HUES64 (cell line): ENCODE measurements at regions not wholly inside any gene's neighbourhood (a gene's known extent, or its start where the extent isn't known, plus 50 kb on each side); places are given as distances from the start of the nearest gene placed in this dataset.

Source experiments
- H3K27ac ChIP-seq: 2 replicates; pipeline ENCODE4 v1.7.0; 2013; ENCODE audit warnings: low read depth, low read length, inconsistent platforms
- H3K27me3 ChIP-seq: 2 replicates; pipeline ENCODE4 v1.6.1; 2013; ENCODE audit warnings: mild to moderate bottlenecking, low read length; ENCODE audit not compliant: insufficient read depth
- H3K36me3 ChIP-seq: 2 replicates; pipeline ENCODE4 v1.6.1; 2013; ENCODE audit warnings: mild to moderate bottlenecking, low read length; ENCODE audit not compliant: insufficient read depth
- H3K4me1 ChIP-seq: 2 replicates; pipeline ENCODE4 v1.6.1; 2013; ENCODE audit warnings: mild to moderate bottlenecking, low read length, moderate library complexity; ENCODE audit not compliant: insufficient read depth
- H3K4me3 ChIP-seq: 2 replicates; pipeline ENCODE4 v1.5.1; 2013; ENCODE audit warnings: mild to moderate bottlenecking, low read length, moderate library complexity
- H3K9ac ChIP-seq: 2 replicates; pipeline ENCODE4 v1.6.1; 2013; ENCODE audit warnings: mild to moderate bottlenecking, low read depth, low read length
- H3K9me3 ChIP-seq: 2 replicates; pipeline ENCODE4 v1.6.1; 2013; ENCODE audit warnings: low read depth, low read length; ENCODE audit not compliant: insufficient read depth
- WGBS: fragments of 150-250, 120-280 bp; methylation state at CpG from one replicate; pipeline ENCODE4 v1.1.7; 2013; ENCODE audit warnings: missing lambda C conversion rate; 5-methylcytosine and 5-hydroxymethylcytosine counted together

DNA sequence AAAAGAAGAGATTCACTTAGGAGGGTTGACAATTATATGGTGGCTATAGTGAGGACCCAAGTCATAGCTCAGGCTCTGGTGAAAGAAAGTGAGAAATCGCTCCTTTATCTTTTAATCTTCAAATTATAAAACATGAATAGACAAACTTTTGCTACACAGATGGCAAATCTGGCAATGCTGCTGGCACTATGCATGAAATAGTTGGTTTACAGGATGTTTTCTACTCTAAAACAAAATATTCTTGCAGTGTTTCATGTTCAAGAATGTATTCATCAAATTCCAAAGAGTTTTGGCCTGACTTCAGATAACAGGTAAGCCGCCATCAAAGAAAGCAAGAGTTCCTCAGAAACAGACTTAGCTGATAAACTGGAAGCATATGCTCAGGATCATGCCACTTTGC is 801.2 kb downstream of the C4orf33 start:
- no peak overlapping the region for H3K27ac ChIP-seq
- peaks cover 11% of the 10 kb centered on the region; the same call in 1 of the 2 replicates for H3K9me3 ChIP-seq
- WGBS = over 99% methylated on average over 2 of the region's 2 CpGs
- no peaks in the 10 kb centered on the region for H3K36me3 ChIP-seq
- no peaks in the 10 kb centered on the region for H3K4me1 ChIP-seq
- no peaks in the 10 kb centered on the region for H3K27me3 ChIP-seq
- no peak overlapping the region for H3K4me3 ChIP-seq
- H3K9ac ChIP-seq = no peak overlapping the region

DNA sequence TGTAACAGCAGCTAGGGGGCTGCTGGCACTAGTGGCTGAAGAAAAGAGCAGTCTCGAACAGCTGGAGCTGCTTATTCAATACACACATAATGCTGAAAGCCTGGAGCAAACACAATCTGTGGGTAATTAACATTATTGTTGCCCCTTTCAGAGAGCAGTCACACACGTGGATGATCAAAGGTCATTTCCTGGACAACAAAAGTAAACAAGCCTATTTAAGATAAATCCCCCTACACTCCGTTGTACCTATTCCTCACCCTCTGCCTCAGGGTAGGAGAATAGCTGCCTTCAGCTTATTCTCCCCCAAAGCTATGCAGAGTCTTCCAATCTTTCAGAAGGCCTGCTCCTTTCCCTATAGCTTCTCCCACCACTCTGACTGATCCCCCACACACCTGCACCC is 803.9 kb downstream of the C4orf33 start:
- Histone ChIP-seq H3K4me1 (no peaks in the 10 kb centered on the region), H3K36me3 (no peaks in the 10 kb centered on the region), H3K9me3 (peaks cover 11% of the 10 kb centered on the region; the same call in 1 of the 2 replicates), H3K27ac (no peak overlapping the region), H3K4me3 (no peak overlapping the region), H3K9ac (no peak overlapping the region), H3K27me3 (no peaks in the 10 kb centered on the region)
- 83% methylated on average over 3 of the region's 3 CpGs for WGBS

DNA sequence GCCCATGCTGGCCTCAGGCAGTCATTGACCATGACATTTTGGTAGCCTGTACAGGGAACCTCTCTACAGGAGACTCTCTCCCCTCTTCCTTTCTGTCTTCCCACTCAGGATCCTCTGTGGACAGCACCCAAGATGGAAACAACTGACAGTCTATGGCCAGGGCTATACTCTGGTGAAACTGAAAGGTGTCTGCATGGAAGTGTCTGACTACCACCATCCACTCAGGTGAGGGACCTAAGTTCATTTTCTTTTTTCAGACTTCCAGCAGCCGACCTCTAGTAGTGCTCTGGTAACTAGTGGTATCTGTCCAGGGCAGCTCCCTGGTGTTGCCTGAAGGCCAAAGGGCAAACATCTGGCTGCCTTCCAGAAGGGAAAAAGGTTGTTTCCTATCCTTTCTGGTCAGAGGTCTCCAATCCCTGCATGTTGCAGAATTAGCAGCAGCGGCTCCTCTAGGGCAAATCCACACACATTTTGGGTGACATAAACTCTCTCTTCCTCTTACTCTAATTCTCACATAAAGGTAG is 804.5 kb downstream of the C4orf33 start:
- Histone ChIP-seq H3K4me3 (no peak overlapping the region), H3K9me3 (peaks cover 11% of the 10 kb centered on the region; the same call in 1 of the 2 replicates), H3K36me3 (no peaks in the 10 kb centered on the region), H3K27ac (no peak overlapping the region), H3K9ac (no peak overlapping the region), H3K4me1 (no peaks in the 10 kb centered on the region), H3K27me3 (no peaks in the 10 kb centered on the region)
- 93% methylated on average over 2 of the region's 2 CpGs for whole genome bisulfite sequencing

GRCh38 chr4:129901205-129901604 is 805.3 kb downstream of the C4orf33 start:
- H3K4me3 ChIP-seq = no peak overlapping the region
- WGBS = 55% methylated on average over 1 of the region's 1 CpG
- no peaks in the 10 kb centered on the region for H3K27me3 ChIP-seq
- no peak overlapping the region for H3K27ac ChIP-seq
- peaks cover 11% of the 10 kb centered on the region; the same call in 1 of the 2 replicates for H3K9me3 ChIP-seq
- H3K9ac ChIP-seq = no peak overlapping the region
- H3K4me1 ChIP-seq = no peaks in the 10 kb centered on the region
- H3K36me3 ChIP-seq = no peaks in the 10 kb centered on the region

DNA sequence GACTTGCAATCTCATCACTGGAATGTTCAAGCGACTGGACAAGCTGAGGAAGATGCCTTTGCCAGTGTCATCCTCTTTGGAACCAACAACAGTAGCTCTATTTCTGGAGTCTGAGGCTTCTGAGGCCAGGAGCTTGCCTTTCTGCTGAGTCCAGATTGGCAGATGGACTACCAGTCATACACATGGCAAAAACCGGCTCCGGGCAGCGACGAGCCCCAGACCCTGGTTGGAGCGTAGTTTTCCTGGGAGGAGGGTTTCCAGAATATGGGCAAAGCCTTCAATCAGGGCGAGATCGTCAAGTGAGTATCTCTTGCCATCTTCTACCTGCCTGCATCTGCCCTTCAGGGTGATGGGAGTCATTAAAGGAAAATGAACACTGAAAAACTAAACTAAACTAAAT is 807.9 kb downstream of the C4orf33 start:
- Histone ChIP-seq H3K36me3 (no peaks in the 10 kb centered on the region), H3K27ac (no peak overlapping the region), H3K9me3 (peaks cover 5% of the 10 kb centered on the region; the same call in 1 of the 2 replicates), H3K27me3 (no peaks in the 10 kb centered on the region), H3K9ac (no peak overlapping the region), H3K4me3 (no peak overlapping the region), H3K4me1 (no peaks in the 10 kb centered on the region)
- 94% methylated on average over 8 of the region's 8 CpGs for WGBS

DNA sequence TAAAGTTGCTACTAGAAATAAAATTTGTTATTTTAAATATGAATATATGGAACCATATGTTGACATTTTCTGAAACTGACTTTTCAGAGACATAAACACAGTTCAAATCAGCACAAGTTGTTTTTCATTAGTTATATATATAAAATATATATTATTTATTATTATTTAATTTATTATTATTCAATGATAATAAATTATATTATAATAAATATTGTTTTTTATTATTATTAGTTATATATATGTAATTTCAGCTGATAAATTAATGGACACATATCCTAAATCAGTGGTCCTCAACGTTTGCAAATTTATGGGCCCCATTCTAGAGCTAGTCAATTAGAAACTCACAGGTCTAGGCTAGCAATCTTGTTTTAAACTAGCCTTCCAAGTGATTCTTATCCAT is 809.3 kb downstream of the C4orf33 start:
- H3K9ac ChIP-seq = no peak overlapping the region
- H3K36me3 ChIP-seq = no peaks in the 10 kb centered on the region
- H3K9me3 ChIP-seq = peaks cover 6% of the 10 kb centered on the region; the same call in 1 of the 2 replicates
- H3K27ac ChIP-seq = no peak overlapping the region
- no peaks in the 10 kb centered on the region for H3K4me1 ChIP-seq
- H3K27me3 ChIP-seq = no peaks in the 10 kb centered on the region
- 78% methylated on average over 1 of the region's 1 CpG for WGBS
- H3K4me3 ChIP-seq = no peak overlapping the region

DNA sequence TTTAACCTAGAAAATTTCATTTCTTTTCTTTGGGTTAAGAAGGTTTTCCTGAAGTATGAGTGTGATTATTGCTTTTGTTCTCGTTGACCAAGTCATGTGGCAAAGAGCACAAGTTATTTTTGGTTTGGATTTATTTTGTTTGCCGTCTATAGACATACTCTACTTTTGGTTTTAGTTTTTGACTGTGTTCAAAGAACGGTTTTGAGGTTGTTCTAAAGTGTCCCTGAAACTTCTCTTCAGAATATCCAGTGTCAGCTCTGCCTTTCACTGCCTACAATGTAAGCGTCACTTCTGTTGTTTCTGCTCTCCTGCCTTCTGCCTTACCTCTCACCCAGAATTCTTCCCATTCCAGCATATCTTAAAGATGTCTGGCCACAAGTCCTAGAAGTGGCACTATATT is 812.2 kb downstream of the C4orf33 start:
- no peaks in the 10 kb centered on the region for H3K27me3 ChIP-seq
- WGBS = 95% methylated on average over 4 of the region's 4 CpGs

GRCh38 chr4:129916991-129917390 is 821.0 kb downstream of the C4orf33 start:
- Histone ChIP-seq H3K36me3 (no peaks in the 10 kb centered on the region), H3K9ac (no peak overlapping the region), H3K9me3 (no peaks in the 10 kb centered on the region), H3K4me1 (no peaks in the 10 kb centered on the region), H3K27me3 (no peaks in the 10 kb centered on the region), H3K27ac (no peak overlapping the region), H3K4me3 (no peak overlapping the region)

More for the DNA sequence above, 812.2 kb downstream of the C4orf33 start:
- Histone ChIP-seq H3K4me3 (no peak overlapping the region), H3K36me3 (no peaks in the 10 kb centered on the region), H3K9ac (no peak overlapping the region), H3K27ac (no peak overlapping the region), H3K9me3 (peaks cover 6% of the 10 kb centered on the region; the same call in 1 of the 2 replicates), H3K4me1 (no peaks in the 10 kb centered on the region)

DNA sequence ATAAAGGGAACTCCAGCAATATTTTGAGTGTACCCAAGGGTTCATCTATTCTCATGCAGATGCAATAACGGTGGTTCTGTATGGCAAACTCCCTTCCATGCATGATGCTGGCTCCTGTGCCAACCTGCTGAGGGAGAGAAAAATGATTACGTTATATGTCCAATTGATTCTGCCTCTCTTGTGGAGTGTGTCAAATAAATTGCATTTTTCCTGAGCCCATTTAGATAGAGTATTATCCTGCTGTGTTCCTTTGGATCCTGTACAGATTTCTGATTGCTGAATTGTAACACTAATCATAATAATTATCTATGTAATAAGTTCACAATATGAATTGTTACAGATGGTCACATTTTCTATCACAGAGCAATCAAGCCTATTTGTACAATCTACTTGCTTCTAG is 821.7 kb downstream of the C4orf33 start:
- H3K4me1 ChIP-seq = no peaks in the 10 kb centered on the region
- no peaks in the 10 kb centered on the region for H3K9me3 ChIP-seq
- H3K27ac ChIP-seq = no peak overlapping the region
- no peak overlapping the region for H3K4me3 ChIP-seq
- no peak overlapping the region for H3K9ac ChIP-seq
- no peaks in the 10 kb centered on the region for H3K36me3 ChIP-seq
- 85% methylated on average over 2 of the region's 2 CpGs for WGBS
- H3K27me3 ChIP-seq = no peaks in the 10 kb centered on the region

GRCh38 chr4:129926936-129927335 is 831.0 kb downstream of the C4orf33 start:
- H3K27ac ChIP-seq = no peak overlapping the region
- H3K4me3 ChIP-seq = no peak overlapping the region
- H3K9me3 ChIP-seq = no peaks in the 10 kb centered on the region
- H3K36me3 ChIP-seq = no peaks in the 10 kb centered on the region
- H3K4me1 ChIP-seq = peaks cover 24% of the 10 kb centered on the region; the same call in 1 of the 2 replicates
- no peak overlapping the region for H3K9ac ChIP-seq
- no peaks in the 10 kb centered on the region for H3K27me3 ChIP-seq

DNA sequence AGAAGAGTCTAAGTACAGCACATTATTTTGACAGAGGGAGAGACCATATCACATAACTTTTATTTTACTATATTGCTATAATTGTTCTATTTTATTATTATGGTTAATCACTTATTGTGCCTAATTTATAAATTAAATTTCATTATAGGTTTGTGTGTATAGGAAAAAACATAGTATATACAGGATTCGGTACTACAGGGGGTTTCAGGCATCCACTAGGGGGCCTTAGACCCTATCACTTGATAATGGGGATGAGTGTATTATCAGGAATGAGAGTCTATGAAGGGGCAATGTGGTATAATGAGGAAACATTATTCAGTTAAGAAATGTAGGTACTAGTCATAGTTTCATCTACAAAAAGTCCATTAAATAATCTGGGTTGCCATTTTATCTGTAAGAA is 833.1 kb downstream of the C4orf33 start:
- WGBS = 67% methylated on average over 1 of the region's 1 CpG
- Histone ChIP-seq H3K4me3 (no peak overlapping the region), H3K9me3 (no peaks in the 10 kb centered on the region), H3K4me1 (peaks cover 24% of the 10 kb centered on the region; the same call in 1 of the 2 replicates), H3K9ac (no peak overlapping the region), H3K27me3 (no peaks in the 10 kb centered on the region), H3K36me3 (no peaks in the 10 kb centered on the region), H3K27ac (no peak overlapping the region)

DNA sequence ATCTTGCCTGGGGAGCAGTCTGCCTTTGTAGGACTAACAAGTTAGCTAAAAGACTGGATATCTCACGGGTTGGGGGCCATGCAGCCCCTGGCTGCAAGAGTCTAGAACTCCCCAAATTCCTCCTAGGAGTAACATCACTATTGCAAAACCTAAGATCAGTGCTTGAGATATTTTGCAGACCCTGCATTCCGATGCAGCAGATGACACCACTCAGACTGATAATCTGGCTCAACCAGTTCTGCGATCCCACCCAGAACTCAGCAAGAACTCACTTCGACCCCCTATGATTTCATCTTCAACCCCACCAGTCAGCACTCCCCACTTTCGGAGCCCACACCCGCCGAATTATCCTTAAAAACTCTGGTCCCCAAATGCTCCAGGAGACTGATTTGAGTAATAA is 834.0 kb downstream of the C4orf33 start:
- Histone ChIP-seq H3K9me3 (no peaks in the 10 kb centered on the region), H3K4me1 (peaks cover 23% of the 10 kb centered on the region; the same call in 1 of the 2 replicates), H3K9ac (no peak overlapping the region), H3K27me3 (no peaks in the 10 kb centered on the region), H3K4me3 (no peak overlapping the region), H3K27ac (no peak overlapping the region), H3K36me3 (no peaks in the 10 kb centered on the region)
- 93% methylated on average over 7 of the region's 7 CpGs for WGBS
